Astrocyte (in vitro differentiated cells and primary cell): ENCODE measurements at regions not wholly inside any gene's neighbourhood (a gene's known extent, or its start where the extent isn't known, plus 50 kb on each side); places are given as distances from the start of the nearest gene placed in this dataset.

ENCODE experiments used
- EZH2 ChIP-seq: IDR thresholded peaks from 2 replicates; pipeline ENCODE4 v1.6.1; 2012; ENCODE audit warnings: mild to moderate bottlenecking, low read length, inconsistent platforms; ENCODE audit not compliant: insufficient read depth
- TF ChIP-seq, protein P1 (sequence below): IDR thresholded peaks from 2 replicates; pipeline ENCODE4 v1.5.1; 2011; ENCODE audit warnings: low read depth, mild to moderate bottlenecking, inconsistent platforms, low read length, moderate library complexity; ENCODE audit not compliant: insufficient read depth

DNA sequence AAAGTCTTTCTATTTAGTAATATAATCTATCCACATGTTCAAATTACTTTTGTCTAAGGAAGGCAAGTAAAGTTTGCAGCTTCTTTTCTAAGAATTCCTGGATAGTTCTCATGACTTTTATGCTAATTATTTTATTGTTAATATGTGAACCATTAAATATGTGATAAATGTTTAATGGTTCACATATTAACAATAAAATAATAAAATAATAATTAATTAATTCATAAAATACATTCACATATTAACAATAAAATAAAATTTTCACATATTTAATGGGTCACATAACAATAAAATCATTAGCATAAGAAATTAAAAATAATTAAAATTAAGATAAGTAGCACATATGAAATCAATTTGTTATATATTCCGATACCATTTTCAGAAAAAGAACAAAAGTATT is 1352.4 kb downstream of the ARAP2 start:
- TF ChIP-seq EZH2, result no peak
- TF ChIP-seq, protein P1, sequence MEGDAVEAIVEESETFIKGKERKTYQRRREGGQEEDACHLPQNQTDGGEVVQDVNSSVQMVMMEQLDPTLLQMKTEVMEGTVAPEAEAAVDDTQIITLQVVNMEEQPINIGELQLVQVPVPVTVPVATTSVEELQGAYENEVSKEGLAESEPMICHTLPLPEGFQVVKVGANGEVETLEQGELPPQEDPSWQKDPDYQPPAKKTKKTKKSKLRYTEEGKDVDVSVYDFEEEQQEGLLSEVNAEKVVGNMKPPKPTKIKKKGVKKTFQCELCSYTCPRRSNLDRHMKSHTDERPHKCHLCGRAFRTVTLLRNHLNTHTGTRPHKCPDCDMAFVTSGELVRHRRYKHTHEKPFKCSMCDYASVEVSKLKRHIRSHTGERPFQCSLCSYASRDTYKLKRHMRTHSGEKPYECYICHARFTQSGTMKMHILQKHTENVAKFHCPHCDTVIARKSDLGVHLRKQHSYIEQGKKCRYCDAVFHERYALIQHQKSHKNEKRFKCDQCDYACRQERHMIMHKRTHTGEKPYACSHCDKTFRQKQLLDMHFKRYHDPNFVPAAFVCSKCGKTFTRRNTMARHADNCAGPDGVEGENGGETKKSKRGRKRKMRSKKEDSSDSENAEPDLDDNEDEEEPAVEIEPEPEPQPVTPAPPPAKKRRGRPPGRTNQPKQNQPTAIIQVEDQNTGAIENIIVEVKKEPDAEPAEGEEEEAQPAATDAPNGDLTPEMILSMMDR, result no peak
